HG03571 (cell line): ENCODE measurements at regions not wholly inside any gene's neighbourhood (a gene's known extent, or its start where the extent isn't known, plus 50 kb on each side); places are given as distances from the start of the nearest gene placed in this dataset.
"Not testable (repeated sequence)": the region's sequence is repeated elsewhere in the genome, so short reads cannot be mapped to it uniquely, and the experiment has no call there.

Experiments used
- ATAC-seq: cut with Tn5 transposase; IDR thresholded peaks from one replicate; pipeline ENCODE4 v1.9.1; 2021; ENCODE audit not compliant: unreplicated experiment

DNA sequence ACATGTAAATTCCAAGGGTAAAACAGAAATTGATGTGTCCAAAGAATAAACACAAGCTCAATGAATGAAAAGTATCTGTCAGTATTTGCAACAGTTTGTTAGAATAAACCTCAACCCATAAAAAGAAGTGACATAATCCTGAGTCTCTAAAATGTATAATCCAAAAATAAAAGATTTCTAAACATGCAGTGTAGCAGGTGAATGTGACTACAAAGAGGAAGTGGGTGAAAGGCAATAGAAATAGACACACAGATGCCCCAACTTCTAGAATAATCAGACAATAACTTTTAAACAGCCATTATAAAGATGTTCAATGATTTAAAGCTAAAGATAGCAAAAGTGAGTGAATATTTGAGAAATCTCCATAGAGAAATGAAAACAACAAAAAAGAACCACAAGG lies 1009.2 kb upstream of the GJE1 start:
- ATAC-seq = no peak

DNA sequence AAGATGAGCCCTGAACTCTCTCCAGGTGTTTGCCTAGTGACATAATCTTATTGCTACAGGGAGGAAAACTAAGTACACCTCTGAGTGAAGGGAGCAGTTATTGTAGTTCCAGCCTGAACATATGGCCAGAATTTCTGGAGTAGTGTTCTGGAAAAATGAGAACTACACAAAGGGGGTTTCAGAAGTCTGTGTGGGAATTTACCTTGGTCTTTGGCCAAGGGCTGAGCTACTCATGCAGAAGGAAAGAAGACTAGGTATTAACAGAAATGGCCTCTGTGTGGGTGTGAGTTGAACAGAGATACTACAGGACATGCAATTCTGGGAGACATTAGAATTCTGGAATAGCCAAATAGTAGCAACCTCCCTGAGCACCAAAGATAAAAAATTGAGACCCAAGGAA lies 1009.7 kb upstream of the GJE1 start:
- ATAC-seq = no peak

DNA sequence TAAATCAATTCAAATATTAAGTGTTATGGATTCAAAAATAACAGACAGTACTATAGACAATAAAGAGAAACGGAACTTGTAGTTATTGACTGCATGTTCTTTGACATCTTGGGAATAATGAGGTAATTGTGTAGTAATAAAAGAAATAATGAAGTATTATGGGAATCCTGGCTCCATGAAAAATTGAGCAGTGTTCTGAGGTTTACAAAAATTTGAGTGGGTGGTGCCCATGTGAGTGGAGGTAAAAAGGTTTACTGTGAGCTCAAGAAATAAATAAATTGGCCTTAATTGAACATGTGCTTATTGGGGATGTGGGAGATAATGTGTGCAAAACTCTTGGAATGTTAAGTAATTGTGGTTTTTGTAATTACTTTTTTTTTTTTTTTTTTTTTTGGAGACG lies 1013.7 kb upstream of the GJE1 start:
- no peak for ATAC-seq

DNA sequence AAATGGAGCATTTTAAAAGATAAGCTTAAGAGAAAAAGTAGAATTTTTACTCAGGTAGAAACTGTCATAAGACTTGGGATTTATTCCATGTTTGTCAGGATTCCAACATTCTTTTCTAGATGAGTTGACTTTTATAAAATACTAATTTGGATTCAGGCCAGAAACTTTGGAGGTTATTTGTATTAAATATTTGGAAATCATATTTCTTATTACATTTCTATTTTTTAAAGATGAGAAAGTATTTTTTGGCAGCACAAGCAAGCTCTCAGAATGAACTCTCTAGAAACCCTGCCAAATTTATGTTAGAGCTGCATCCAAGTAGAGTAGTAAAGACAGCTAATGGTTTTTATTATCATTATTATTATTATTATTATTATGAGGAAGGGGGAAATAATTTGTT lies 1014.9 kb upstream of the GJE1 start:
- ATAC-seq = no peak

DNA sequence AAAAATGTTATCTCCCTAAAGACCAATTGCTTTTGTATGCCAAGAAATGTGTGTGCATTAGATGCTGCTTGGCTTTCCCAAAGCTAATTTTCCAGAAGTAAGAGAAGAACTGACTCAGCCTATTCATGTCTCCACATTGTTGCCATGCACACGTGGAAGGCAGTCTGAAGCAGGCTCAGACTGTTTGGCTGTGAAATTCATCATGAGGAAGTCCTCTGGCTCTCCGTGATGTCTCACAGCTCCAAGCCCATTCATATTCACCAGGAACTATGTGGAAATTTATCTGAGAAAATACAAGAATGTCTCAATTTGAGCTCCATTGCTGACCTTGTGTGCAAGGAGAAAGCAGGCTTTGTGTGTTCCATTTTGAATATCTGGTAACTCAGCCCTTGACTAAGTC lies 1022.2 kb upstream of the GJE1 start:
- no peak for ATAC-seq

DNA sequence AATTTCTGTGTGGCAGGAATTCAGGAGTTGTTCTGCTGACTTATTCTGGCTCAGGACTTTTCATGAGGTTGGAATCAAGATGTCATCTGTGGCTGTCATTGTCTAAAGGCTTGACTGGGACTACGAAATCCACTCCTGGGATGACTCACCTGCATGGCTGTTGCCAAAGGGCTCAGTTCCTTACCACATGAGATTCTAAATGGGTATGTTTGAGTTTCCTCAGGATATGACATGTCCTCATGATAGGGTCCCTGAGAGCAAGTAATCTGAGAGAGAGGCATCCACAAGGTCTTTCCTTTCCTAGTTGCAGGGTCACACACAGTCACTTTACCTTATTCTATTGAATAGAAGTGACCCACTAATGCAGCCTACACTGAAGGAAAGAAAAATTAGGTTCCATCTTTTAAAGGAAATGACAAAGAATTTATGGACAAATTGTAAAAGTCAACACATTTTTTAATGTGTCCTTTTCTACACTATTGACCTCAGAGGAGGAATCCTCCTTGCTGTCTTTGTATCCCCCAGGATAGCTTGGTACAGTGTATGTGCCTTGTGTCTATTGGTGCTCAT lies 1025.0 kb upstream of the GJE1 start:
- ATAC-seq = no peak

DNA sequence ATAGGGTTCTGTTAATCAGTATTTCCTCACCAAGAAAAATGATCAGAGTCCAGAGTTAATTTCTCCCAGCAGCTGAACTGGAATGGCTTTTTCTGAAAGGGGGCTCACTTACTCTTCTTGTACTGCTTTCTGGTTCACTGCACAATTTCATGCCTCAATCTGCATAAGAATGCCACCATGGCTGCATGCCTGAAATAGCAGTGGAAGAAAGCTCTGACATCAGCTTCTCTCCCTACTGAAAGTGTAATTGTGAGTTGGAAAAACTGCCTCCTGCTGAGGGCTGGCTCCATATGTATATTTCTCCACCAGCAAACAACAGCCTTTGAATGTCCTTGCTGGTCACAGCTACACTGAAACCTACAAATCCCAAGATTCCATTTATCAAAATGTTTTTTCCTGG lies 1027.2 kb upstream of the GJE1 start:
- ATAC-seq = no peak

DNA sequence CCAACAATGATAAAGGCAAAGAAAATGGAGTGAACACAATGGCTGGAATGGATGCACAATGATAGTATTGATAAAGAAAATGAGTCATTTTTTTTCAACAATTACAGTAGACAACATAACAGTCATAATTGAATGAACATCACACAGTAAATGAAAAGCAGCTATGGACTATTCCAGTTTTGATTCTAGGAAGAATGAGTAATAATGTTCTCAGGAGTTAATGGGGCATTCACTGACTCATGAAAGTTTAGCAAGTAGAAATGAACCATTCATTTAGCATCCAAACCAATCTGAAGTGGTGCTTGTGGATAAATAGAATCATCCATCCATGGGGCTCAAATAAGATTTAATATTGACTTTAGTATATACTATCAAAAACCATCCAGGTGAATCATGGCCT lies 1029.5 kb upstream of the GJE1 start:
- ATAC-seq = no peak

DNA sequence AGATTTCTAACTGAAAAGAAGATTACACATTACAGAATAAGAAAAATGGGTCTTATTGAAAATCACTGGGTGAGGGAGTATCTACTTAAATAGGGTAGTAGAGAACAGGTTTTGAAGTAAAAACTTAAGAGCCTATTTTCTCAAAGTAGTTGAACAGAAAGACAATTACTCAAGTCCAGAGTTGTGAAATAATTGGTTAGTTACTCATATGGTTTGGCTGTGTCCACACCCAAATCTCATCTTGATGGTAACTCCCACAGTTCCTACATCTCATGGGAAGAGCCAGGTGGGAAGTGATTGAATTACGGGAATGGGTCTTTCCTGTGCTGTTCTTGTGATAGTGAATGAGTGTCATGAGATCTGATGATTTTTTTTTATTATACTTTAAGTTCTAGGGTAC lies 1035.3 kb upstream of the GJE1 start:
- no peak for ATAC-seq

DNA sequence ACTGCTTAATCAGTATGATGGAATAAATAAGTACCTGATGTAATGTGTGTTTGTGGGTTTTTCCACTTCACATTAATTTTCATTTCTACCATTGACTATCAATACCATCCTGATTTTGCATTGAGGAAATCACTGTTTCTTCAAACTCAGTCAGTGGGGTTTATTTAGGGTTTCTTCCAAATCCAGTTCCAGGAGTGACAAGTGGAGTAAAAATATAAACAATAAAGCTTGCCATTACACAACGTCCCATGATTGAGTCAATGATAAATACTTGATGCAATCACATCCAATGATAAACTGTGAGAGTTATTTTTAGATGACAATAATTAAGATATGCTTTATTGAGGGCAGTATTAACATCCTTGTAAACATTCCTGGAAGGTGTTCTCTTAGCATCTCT lies 1037.4 kb upstream of the GJE1 start:
- no peak for ATAC-seq

DNA sequence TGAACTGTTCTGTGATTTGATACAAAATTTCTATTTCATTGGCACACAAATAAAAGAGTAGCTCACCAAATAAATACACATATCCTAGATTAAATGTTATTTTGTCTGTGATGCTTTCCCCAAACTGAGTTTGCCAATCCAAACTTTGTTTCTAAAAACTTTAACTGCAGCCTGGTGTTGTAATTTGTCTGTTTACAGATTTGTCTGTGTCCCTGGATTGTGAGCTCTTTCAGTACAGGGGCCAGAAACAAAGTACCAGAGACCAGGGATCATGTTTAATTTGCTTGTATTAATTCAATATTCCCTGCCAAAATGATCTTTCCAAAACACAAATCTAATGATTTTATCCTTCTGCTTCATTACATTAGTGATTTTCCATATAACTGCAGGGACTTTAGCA lies 1044.6 kb upstream of the GJE1 start:
- ATAC-seq = no peak

DNA sequence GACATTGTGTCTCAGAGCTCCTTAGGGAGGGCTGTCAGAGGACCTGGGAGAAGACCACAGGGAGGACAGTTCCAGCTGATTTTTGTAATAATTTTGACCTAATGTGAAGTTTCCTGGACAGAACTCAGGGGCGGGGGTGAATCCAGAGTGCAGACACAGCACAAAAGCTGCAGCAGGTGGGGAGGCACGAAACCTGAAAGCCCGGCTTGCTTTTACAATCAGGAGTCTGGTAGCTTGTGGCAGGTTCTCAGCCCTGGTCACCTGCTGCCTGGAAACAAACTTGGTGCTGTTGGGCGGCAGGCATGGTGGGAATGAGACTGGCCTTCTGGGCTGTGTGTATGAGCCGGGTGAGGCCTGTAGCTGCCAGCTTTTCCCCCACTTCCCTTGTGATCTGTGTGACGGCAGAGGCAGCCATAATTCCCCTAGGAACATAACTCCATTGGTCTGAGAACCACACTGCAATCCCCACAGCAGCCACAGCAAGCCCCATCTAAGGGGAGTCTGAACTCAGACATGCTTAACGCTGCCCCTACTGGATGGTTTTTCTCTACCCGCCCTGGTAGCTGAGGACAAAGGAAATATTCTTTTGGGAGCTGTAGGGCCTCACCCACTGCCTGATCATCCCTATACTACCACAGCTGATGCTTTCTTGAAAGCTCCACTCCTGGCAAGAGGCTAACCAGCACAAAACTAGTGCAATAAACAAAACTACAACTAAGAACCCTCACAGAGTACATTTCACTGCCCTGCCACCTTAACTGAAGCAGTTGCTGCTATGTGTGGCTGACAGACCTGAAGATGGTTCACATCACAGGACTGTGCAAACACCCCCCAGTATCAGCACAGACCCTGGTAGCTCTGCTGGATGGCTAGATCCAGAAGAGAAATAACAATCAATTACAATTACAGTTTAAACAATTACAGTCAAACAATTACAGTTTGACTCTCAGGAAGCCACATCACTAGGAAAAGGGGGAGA lies 1055.1 kb upstream of the GJE1 start:
- peak; percentile 88 for ATAC-seq

DNA sequence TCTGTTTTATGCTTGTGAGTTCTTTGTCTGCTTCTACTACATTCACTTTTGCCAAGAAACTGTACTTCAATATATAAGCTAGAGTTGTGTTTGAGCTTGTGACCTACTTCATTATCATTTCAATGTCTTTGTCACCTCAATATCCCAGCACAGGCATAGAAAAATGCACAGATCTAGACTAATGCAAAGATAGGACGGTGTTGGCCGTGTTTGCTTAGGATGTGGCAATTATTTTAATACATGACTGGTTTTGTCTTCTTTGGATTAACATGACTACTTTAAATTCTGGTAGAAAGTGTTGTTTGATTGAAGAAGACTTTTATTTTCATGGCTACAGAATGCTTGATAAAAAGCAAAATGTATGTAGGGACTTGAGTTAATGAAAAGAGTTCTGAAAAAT lies 1075.0 kb upstream of the GJE1 start:
- ATAC-seq = no peak

DNA sequence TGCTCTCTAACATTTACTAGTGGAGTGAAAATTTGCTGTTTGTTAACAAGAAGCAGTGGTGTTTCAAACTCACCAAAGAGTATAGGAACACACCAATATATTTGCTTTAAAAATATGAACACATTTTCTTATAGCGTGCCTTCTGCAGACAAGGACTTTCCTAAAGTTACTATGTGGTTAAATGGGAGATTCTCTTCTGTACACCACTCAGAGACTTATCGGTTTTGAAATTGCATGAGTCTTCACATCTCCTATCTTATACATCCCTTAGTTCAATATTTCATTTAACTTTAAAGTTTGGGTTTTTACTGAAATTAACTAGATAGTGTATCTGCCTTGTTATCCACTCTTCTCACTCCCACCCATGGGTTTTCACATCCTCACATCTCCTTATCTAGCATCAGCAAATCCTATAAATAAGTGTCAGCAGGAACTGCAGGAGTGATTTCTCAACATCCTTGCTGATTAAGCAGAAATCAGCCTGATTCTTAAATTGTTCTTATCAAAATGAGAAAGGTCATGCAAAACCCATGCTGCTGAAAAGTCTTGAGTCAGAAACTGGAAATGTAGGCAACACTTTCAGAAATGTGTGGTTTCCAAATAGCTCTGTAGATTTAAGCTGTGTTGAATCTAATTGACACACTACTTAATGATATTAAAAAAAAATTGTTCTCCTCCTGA lies 1075.6 kb upstream of the GJE1 start:
- ATAC-seq = no peak

DNA sequence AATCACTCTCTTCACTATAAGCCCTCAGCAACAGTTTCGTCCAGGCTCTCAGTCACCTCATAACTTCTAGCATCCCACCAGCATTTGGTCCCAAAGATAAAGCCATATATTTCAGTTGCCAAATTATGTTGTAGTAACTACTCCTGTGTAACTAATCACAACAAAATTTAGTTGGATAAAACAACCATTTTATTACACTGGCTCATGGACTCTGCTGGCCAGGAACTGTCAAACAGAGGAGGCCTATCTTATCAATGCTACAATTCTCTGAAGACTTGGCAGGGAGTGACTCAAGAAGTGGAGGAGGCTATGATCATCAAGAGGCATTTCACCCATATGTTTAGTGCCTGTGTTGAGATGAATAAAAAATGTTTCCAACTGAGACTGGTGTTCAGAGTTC lies 1082.3 kb upstream of the GJE1 start:
- no peak for ATAC-seq

DNA sequence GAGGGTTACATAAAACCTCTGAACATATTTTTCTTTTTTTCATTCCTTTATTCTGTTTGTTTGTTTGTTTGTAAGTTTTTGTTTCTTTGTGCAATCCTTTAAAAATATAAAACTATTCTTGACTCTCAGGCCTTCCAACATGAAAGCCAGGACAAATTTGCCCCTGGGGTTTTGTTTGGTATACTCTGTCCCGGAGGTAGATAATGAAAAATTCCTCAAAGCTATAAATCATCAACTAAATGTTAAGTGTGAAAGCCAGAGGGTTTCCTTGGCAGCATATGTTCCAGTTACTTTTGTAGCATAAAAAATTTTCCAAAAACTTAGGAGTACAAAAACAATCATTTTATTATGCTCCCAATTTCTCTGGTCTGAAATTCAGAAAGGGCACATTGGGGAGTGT lies 1084.3 kb upstream of the GJE1 start:
- ATAC-seq = no peak

DNA sequence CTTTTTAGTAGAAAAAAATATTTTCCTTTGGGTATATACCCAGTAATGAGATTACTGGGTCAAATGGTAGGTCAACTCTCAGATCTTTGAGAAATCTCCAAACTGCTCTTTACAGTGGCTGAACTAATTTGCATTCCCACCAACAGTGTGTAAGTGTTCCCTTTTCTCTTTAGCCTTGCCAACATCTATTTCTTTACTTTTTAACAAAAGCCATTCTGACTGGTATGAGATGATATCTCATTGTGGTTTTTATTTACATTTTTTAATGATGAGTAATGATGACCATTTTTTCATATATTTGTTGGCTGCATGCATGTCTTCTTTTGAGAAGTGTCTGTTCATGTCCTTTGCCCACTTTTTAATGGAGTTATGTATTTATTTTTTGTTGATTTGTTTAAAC lies 1086.2 kb upstream of the GJE1 start:
- not testable (repeated sequence) for ATAC-seq

DNA sequence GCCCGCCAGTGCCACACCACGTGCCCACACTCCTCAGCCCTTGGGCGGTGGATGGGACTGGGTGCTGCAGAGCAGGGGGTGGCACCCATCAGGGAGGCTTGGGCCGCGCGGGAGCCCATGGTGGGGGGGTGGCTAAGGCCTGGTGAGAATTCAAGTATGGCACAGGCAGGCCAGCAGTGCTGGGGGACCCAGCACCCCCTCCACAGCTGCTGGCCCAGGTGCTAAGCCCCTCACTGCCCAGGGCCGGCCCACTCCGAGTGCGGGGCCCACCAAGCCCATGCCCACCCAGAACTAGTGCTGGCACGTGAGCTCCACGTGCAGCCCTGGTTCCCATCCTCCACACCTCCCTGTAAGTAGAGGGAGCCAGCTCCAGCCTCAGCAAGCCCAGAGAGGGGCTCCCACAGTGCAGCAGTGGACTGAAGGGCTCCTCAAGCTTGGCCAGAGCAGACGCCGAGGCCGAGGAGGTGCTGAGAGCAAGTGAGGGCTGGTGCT lies 1091.1 kb upstream of the GJE1 start:
- no peak for ATAC-seq

DNA sequence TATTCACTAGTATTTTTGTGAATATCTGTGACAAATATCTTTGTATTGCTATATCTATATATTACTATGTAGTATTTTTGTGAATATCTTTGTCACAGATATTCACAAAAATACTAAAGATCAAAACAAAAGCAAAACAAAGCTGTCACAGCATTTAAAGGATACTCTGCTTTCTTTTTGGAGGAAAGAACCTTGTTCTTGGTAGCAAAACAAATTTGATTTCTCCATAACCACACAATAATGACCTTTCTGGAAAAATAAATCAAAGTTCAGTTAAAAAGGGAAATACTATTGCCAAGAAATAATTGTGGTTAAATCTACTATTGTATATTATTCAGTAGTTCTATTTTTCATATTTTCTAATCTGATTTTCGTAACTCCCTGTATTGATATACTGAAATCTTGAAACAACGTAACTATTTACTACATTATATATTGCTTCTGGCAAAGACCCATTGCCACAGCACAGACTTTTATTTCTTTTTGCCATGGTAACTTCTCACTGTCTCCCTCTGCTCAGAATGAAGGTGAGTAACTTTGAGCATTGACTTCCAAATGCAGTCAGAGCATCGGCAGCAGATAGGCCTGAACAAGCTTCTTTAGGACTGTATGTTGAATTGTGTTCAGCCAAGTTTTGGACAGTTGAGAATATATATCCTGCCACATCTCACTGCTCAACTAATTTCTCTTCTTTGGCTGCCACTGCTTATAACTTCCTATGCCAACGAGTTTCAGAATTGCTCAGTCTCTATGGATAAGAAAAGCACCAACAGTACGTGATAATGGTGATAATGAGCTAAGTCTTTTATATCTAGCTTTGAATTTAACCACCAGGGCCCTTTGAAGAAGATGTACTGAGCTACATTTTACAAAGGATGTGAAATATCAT lies 1097.2 kb upstream of the GJE1 start:
- ATAC-seq = no peak

DNA sequence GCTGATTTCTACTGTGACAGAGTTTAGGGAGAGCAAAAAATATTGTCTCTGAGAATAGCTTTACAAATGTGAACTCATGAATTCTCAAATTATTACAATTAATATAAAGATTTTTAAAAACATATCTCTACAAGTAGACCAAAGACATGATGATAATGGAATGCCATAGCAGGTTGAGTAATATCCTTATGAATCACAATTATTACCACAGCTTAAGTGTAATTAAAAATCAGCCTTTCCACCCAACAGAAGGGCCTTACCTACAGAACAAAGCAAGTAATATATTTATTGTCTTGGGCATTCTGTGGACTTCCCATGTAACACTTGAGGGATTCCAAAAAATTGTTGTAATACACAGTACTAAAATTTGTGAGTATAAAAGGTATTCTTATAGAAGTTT lies 1099.6 kb upstream of the GJE1 start:
- ATAC-seq = no peak

DNA sequence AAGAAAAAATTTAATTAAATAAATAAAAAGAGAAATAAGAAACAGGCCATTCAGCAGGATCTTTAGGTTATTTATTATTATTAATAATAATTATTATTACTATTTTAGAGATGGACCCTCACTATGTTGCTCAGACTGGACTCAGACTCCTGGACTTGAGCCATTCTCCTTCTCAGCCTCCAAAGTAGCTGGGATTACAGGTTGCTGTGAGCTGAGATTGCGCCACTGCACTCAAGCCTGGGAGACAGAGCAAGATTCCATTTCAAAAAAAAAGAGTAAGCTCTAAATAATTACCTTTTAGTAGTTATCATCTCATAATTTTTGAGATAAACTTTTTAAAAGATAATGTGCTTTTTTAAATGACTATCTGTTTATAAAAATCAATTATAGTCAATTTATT lies 1102.8 kb upstream of the GJE1 start:
- no peak for ATAC-seq
